Activated CD8-positive, alpha-beta memory T cell treated with anti-CD3 and anti-CD28 coated beads for 36 hours (primary cell): ENCODE measurements at regions not wholly inside any gene's neighbourhood (a gene's known extent, or its start where the extent isn't known, plus 50 kb on each side); places are given as distances from the start of the nearest gene placed in this dataset.

Source experiments
- CTCF ChIA-PET: fragments of 350-600 bp; sonication (Branson Sonifier 250); formaldehyde crosslinking; loops from one replicate; lab custom pipeline; 2021; ENCODE audit warnings: antibody characterized with exemption; lab: Charles Lee
- POLR2A ChIA-PET: fragments of 350-600 bp; sonication (Branson Sonifier 250); formaldehyde crosslinking; loops from one replicate; lab custom pipeline; 2021; ENCODE audit warnings: antibody characterized with exemption; lab: Charles Lee

- POLR2A ChIA-PET, result no interaction called here
- CTCF ChIA-PET, result no interaction called here
Observed at GRCh38 chr14:29240066-29240465, 473.5 kb downstream of the FOXG1 start.

- CTCF ChIA-PET, result no interaction called here
- POLR2A ChIA-PET, result no interaction called here
Observed at GRCh38 chr14:29242755-29243754, 476.5 kb downstream of the FOXG1 start.

GRCh38 chr14:29255692-29256091, 489.1 kb downstream of the FOXG1 start:
- ChIA-PET CTCF (no interaction called here), POLR2A (no interaction called here)

GRCh38 chr14:29262979-29263378, 496.4 kb downstream of the FOXG1 start:
- ChIA-PET CTCF (no interaction called here), POLR2A (no interaction called here)

GRCh38 chr14:29264865-29265264, 498.3 kb downstream of the FOXG1 start:
- POLR2A ChIA-PET, result no interaction called here

GRCh38 chr14:29265852-29266251, 499.3 kb downstream of the FOXG1 start:
- ChIA-PET CTCF (no interaction called here), POLR2A (no interaction called here)

More at GRCh38 chr14:29264865-29265264, 498.3 kb downstream of the FOXG1 start:
- CTCF ChIA-PET, result no interaction called here

GRCh38 chr14:29271669-29272068, 505.1 kb downstream of the FOXG1 start:
- ChIA-PET POLR2A (no interaction called here), CTCF (no interaction called here)

- POLR2A ChIA-PET, result no interaction called here
Observed at GRCh38 chr14:29273513-29273912, 506.9 kb downstream of the FOXG1 start.

GRCh38 chr14:29274890-29275596, 508.5 kb downstream of the FOXG1 start:
- ChIA-PET POLR2A (no interaction called here), CTCF (no interaction called here)

More at GRCh38 chr14:29273513-29273912, 506.9 kb downstream of the FOXG1 start:
- CTCF ChIA-PET, result no interaction called here

GRCh38 chr14:29278301-29279263, 512.0 kb downstream of the FOXG1 start:
- ChIA-PET CTCF (no interaction called here), POLR2A (no interaction called here)

- POLR2A ChIA-PET, result no interaction called here
- CTCF ChIA-PET, result no interaction called here
Observed at GRCh38 chr14:29282169-29282568, 515.6 kb downstream of the FOXG1 start.

GRCh38 chr14:29290441-29290840, 523.9 kb downstream of the FOXG1 start:
- CTCF ChIA-PET, result no interaction called here
- POLR2A ChIA-PET, result no interaction called here

GRCh38 chr14:29299372-29299771, 532.8 kb downstream of the FOXG1 start:
- POLR2A ChIA-PET, result no interaction called here

GRCh38 chr14:29301571-29301970, 535.0 kb downstream of the FOXG1 start:
- POLR2A ChIA-PET, result no interaction called here

More at GRCh38 chr14:29299372-29299771, 532.8 kb downstream of the FOXG1 start:
- CTCF ChIA-PET, result no interaction called here

GRCh38 chr14:29310210-29310609, 543.6 kb downstream of the FOXG1 start:
- POLR2A ChIA-PET, result no interaction called here
- CTCF ChIA-PET, result no interaction called here

More at GRCh38 chr14:29301571-29301970, 535.0 kb downstream of the FOXG1 start:
- CTCF ChIA-PET, result no interaction called here

GRCh38 chr14:29310757-29311156, 544.2 kb downstream of the FOXG1 start:
- CTCF ChIA-PET, result no interaction called here
- POLR2A ChIA-PET, result no interaction called here

GRCh38 chr14:29311983-29312382, 545.4 kb downstream of the FOXG1 start:
- CTCF ChIA-PET, result no interaction called here
- POLR2A ChIA-PET, result no interaction called here

GRCh38 chr14:29316936-29317335, 550.3 kb downstream of the FOXG1 start:
- CTCF ChIA-PET, result no interaction called here

GRCh38 chr14:29317423-29317822, 550.8 kb downstream of the FOXG1 start:
- CTCF ChIA-PET, result no interaction called here
- POLR2A ChIA-PET, result no interaction called here

More at GRCh38 chr14:29316936-29317335, 550.3 kb downstream of the FOXG1 start:
- POLR2A ChIA-PET, result no interaction called here
